NT2/D1 (cell line): ENCODE measurements at regions not wholly inside any gene's neighbourhood (a gene's known extent, or its start where the extent isn't known, plus 50 kb on each side); places are given as distances from the start of the nearest gene placed in this dataset.

Source experiments
- YY1 ChIP-seq: IDR thresholded peaks from 2 replicates; pipeline ENCODE4 v1.6.1; 2011; ENCODE audit not compliant: insufficient read length, insufficient read depth
- ZNF274 ChIP-seq: IDR thresholded peaks from 2 replicates; pipeline ENCODE4 v1.6.1; 2011; ENCODE audit warnings: mild to moderate bottlenecking, low read depth, low read length

GRCh38 chr2:146623771-146624170 is 1221.1 kb upstream of the ACVR2A start:
- TF ChIP-seq ZNF274 (no peak), YY1 (no peak)
